AG10803 (cell line): ENCODE measurements at regions not wholly inside any gene's neighbourhood (a gene's known extent, or its start where the extent isn't known, plus 50 kb on each side); places are given as distances from the start of the nearest gene placed in this dataset.

Experiments used
- DNase-seq: peaks from one replicate; pipeline ENCODE4 v3.0.0; 2010; ENCODE audit warnings: low read depth
- H3K4me3 ChIP-seq: 2 replicates; pipeline ENCODE4 v1.5.1; 2011; ENCODE audit warnings: mild to moderate bottlenecking, low read length, control low read depth
- CTCF ChIP-seq: conservative IDR thresholded peaks from 2 replicates; pipeline ENCODE4 v1.5.1; 2011; ENCODE audit warnings: mild to moderate bottlenecking, low read length, control low read depth, inconsistent platforms

- DNase-seq, result no peak
- no peak for TF ChIP-seq CTCF
- H3K4me3 ChIP-seq, result no peak overlapping the region
Measured at GRCh38 chr10:3274414-3274813, 101.8 kb upstream of the PITRM1 start.

- no peak for DNase-seq
- H3K4me3 ChIP-seq, result no peak overlapping the region
- TF ChIP-seq CTCF, result no peak
Measured at GRCh38 chr10:3273966-3274365, 101.4 kb upstream of the PITRM1 start.

GRCh38 chr10:3272300-3272699 is 99.7 kb upstream of the PITRM1 start:
- H3K4me3 ChIP-seq, result no peak overlapping the region
- TF ChIP-seq CTCF, result no peak
- DNase-seq, result no peak

GRCh38 chr10:3271354-3272115 is 99.0 kb upstream of the PITRM1 start:
- H3K4me3 ChIP-seq, result no peak overlapping the region
- no peak for TF ChIP-seq CTCF
- no peak for DNase-seq

- DNase-seq, result no peak
- TF ChIP-seq CTCF, result no peak
- no peak overlapping the region for H3K4me3 ChIP-seq
Measured at GRCh38 chr10:3270577-3271316, 98.2 kb upstream of the PITRM1 start.

GRCh38 chr10:3268025-3268424 is 95.4 kb upstream of the PITRM1 start:
- no peak overlapping the region for H3K4me3 ChIP-seq

More at GRCh38 chr10:3268025-3268424, 95.4 kb upstream of the PITRM1 start:
- TF ChIP-seq CTCF, result no peak
- DNase-seq, result no peak
